ENCODE measurements at regions not wholly inside any gene's neighbourhood (a gene's known extent, or its start where the extent isn't known, plus 50 kb on each side); places are given as distances from the start of the nearest gene placed in this dataset.

DNA sequence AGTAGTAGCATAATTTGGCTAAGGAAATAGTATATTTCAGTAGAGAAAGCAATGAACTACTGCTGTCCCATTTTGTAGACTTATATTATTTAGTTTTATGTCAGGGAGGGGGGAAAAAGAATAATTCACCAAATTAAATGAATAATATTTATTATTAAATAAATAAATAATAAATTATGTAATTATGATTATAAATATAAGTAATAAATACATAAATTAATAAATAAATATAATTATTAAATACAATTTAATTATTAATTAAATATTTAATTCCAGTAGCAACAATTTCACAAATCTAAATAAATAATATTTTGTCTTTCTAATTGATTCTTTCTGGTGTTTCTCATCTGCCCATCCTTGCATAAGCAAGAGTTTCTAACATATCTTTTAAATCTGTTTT lies 81.1 kb upstream of the PLSCR4 start:
- TF ChIP-seq CTCF (conservative IDR thresholded peaks at IDR 0.05; ENCODE audit: low read length) (no peak), EZH2phosphoT487 (IDR thresholded peaks at IDR 0.05; ENCODE audit: borderline replicate concordance, low read depth, low read length) (no peak)
